HG03565 (cell line): ENCODE measurements at regions not wholly inside any gene's neighbourhood (a gene's known extent, or its start where the extent isn't known, plus 50 kb on each side); places are given as distances from the start of the nearest gene placed in this dataset.

Experiments
- ATAC-seq: cut with Tn5 transposase; IDR thresholded peaks from one replicate; pipeline ENCODE4 v1.9.1; 2021; ENCODE audit warnings: mild to moderate bottlenecking, moderate library complexity; ENCODE audit not compliant: unreplicated experiment

GRCh38 chr1:101316799-101317198 is 80.0 kb downstream of the S1PR1 start:
- no peak for ATAC-seq

- no peak for ATAC-seq
Measured at GRCh38 chr1:101317590-101317989, 80.8 kb downstream of the S1PR1 start.

- ATAC-seq = no peak
Measured at GRCh38 chr1:101323535-101323934, 86.7 kb downstream of the S1PR1 start.

GRCh38 chr1:101325144-101325543 is 88.3 kb downstream of the S1PR1 start:
- ATAC-seq = no peak

- no peak for ATAC-seq
Measured at GRCh38 chr1:101330427-101331130, 93.8 kb downstream of the S1PR1 start.

- ATAC-seq = no peak
Measured at GRCh38 chr1:101331794-101332193, 95.0 kb downstream of the S1PR1 start.

- ATAC-seq = no peak
Measured at GRCh38 chr1:101332633-101333032, 95.8 kb downstream of the S1PR1 start.

- no peak for ATAC-seq
Measured at GRCh38 chr1:101333186-101333585, 96.4 kb downstream of the S1PR1 start.

GRCh38 chr1:101337968-101338367 is 101.1 kb downstream of the S1PR1 start:
- no peak for ATAC-seq

- no peak for ATAC-seq
Measured at GRCh38 chr1:101338714-101339430, 102.1 kb downstream of the S1PR1 start.

GRCh38 chr1:101344745-101345144 is 107.9 kb downstream of the S1PR1 start:
- ATAC-seq = no peak

GRCh38 chr1:101346419-101346818 is 109.6 kb downstream of the S1PR1 start:
- ATAC-seq = no peak

- no peak for ATAC-seq
Measured at GRCh38 chr1:101356013-101356412, 119.2 kb downstream of the S1PR1 start.

GRCh38 chr1:101356604-101357443 is 120.0 kb downstream of the S1PR1 start:
- ATAC-seq = no peak

GRCh38 chr1:101357444-101357986 is 120.7 kb downstream of the S1PR1 start:
- peak; percentile 96 for ATAC-seq

GRCh38 chr1:101360506-101360905 is 123.7 kb downstream of the S1PR1 start:
- ATAC-seq = no peak

GRCh38 chr1:101363891-101364318 is 127.1 kb downstream of the S1PR1 start:
- ATAC-seq = peak; percentile 31

- peak; percentile 61 for ATAC-seq
Measured at GRCh38 chr1:101364370-101365120, 127.7 kb downstream of the S1PR1 start.

- ATAC-seq = no peak
Measured at GRCh38 chr1:101365186-101365585, 128.4 kb downstream of the S1PR1 start.

GRCh38 chr1:101365878-101366277 is 129.1 kb downstream of the S1PR1 start:
- ATAC-seq = no peak
